CD4-positive, CD25-positive, alpha-beta regulatory T cell (primary cell): ENCODE measurements at regions not wholly inside any gene's neighbourhood (a gene's known extent, or its start where the extent isn't known, plus 50 kb on each side); places are given as distances from the start of the nearest gene placed in this dataset.
"Not testable (repeated sequence)": the region's sequence is repeated elsewhere in the genome, so short reads cannot be mapped to it uniquely, and the experiment has no call there.

ENCODE experiments used
- ATAC-seq, 2 donors: fragments of 150-1000 bp; cut with Tn5 transposase; one replicate each; pipeline ENCODE4 v1.10.0; 2021; ENCODE audit warnings: low read depth in 2 of 2, moderate number of reproducible peaks in 2 of 2, moderate library complexity in 1 of 2
- DNase-seq, 3 donors: peaks; one replicate each; pipeline versions ENCODE4 v3.0.0 to v3.0.0-alpha.2; 2012 to 2022; ENCODE audit warnings: mixed read lengths in 1 of 3
- H3K27ac ChIP-seq: one replicate; pipeline ENCODE4 v1.7.0; 2013; ENCODE audit warnings: mild to moderate bottlenecking, low read length; ENCODE audit not compliant: insufficient read depth, poor library complexity, severe bottlenecking
- H3K27me3 ChIP-seq: one replicate; pipeline ENCODE4 v1.7.0; 2013; ENCODE audit warnings: low read length; ENCODE audit not compliant: control insufficient read depth, insufficient read depth
- H3K36me3 ChIP-seq: one replicate; pipeline ENCODE4 v1.7.0; 2013; ENCODE audit warnings: mild to moderate bottlenecking, low read length, moderate library complexity; ENCODE audit not compliant: control insufficient read depth, insufficient read depth
- H3K4me1 ChIP-seq: 2 replicates; pipeline ENCODE4 v1.7.0; 2013; ENCODE audit warnings: mild to moderate bottlenecking, low read length; ENCODE audit not compliant: insufficient read depth, control insufficient read depth, poor library complexity, severe bottlenecking
- H3K4me3 ChIP-seq: one replicate; pipeline ENCODE4 v1.7.0; 2013; ENCODE audit warnings: low read depth, mild to moderate bottlenecking, low read length, moderate library complexity
- H3K9me3 ChIP-seq, 2 experiments: 1 replicate in 1 of 2; 2 replicates in 1 of 2; pipeline ENCODE4 v1.7.0; 2013; ENCODE audit warnings: low read length in 2 of 2, mild to moderate bottlenecking in 1 of 2, moderate library complexity in 1 of 2; ENCODE audit not compliant: control insufficient read depth in 2 of 2
- H3K27ac Mint-ChIP-seq, 3 donors: one replicate each; pipeline ENCODE4 v1.8.0; 2020 to 2022; ENCODE audit warnings: mild to moderate bottlenecking in 3 of 3, mixed read lengths in 3 of 3, moderate library complexity in 2 of 3
- H3K27me3 Mint-ChIP-seq: one replicate; pipeline ENCODE4 v1.8.0; 2022; ENCODE audit warnings: mild to moderate bottlenecking, mixed read lengths
- H3K36me3 Mint-ChIP-seq: one replicate; pipeline ENCODE4 v1.8.0; 2020; ENCODE audit warnings: mixed read lengths
- H3K4me1 Mint-ChIP-seq, 4 donors: one replicate each; pipeline ENCODE4 v1.8.0; 2020 to 2022; ENCODE audit warnings: mixed read lengths in 4 of 4, mild to moderate bottlenecking in 1 of 4
- H3K4me3 Mint-ChIP-seq, 4 donors: one replicate each; pipeline ENCODE4 v1.8.0; 2020 to 2022; ENCODE audit warnings: mild to moderate bottlenecking in 4 of 4, mixed read lengths in 4 of 4, moderate library complexity in 3 of 4
- H3K9me3 Mint-ChIP-seq, 7 donors: one replicate each; pipeline ENCODE4 v1.8.0; 2020 to 2022; ENCODE audit warnings: mixed read lengths in 7 of 7, mild to moderate bottlenecking in 3 of 7, moderate library complexity in 2 of 7

DNA sequence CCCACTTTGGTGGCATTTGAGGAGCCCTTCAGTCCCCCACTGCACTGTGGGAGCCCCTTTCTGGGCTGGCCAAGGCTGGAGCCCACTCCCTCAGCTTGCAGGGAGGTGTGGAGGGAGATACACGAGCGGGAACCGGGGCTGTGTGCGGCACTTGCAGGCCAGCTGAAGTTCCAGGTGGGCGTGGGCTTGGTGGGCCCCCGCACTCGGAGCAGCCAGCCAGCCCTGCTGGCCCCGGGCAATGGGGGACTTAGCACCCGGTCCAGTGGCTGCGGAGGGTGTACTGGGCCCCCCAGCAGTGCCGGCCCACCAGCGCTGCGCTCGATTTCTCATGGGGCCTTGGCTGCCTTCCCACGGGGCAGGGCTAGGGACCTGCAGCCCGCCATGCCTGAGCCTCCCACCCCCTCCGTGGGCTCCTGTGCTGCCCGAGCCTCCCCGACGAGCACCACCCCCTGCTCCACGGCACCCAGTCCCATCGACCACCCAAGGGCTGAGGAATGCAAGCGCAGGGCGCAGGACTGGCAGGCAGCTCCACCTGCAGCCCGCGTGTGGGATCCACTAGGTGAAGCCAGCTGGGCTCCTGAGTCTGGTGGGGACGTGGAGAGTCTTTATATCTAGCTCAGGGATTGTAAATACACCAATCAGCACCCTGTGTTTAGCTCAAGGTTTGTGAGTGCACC, 379.7 kb downstream of the CGGBP1 start:
- not testable (repeated sequence) for H3K36me3 ChIP-seq, H3K4me3 Mint-ChIP-seq, H3K4me3 ChIP-seq, H3K27me3 Mint-ChIP-seq, ATAC-seq, H3K27ac ChIP-seq, H3K9me3 Mint-ChIP-seq, H3K27me3 ChIP-seq, H3K36me3 Mint-ChIP-seq, H3K4me1 ChIP-seq, H3K27ac Mint-ChIP-seq, H3K9me3 ChIP-seq, H3K4me1 Mint-ChIP-seq, DNase-seq

DNA sequence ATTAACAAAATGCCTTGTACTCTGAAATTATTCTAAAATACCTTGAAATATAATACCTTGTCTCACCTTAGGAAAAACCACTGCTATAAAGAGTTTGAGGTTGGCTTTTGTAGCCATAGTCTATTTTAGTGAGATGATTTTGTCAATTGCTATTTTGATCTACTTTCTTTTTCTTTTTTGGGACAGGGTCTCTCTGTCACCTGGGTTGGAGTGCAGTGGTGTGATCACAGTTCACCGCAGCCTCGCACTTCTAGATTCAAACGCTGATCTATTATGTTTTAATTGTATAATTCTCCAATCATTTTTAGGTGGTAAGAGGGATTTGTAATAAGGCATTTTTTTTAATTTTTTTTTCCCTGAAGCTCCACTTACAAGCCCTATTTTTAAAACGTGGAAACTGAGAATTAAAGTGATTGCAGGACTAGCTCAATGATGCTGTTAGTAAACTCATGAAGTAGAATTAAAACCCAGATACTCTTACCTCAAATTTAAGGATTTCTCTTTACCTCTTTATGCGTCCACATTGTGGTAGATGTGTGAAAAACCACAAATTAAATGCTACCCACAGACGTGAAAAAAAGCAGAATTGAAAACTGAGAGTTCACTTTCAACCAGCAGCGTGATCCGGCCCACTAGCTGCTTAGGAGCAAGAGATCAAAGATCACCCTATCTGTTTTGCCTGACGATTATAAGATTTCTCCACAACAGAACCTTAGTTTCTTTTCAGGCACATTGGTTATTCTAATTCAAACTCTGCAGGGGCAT, 384.2 kb downstream of the CGGBP1 start:
- Mint-ChIP-seq H3K4me3 (no peak overlapping the region), H3K27ac (no peak overlapping the region), H3K4me1 (no peaks in the 10 kb centered on the region), H3K27me3 (no peaks in the 10 kb centered on the region), H3K36me3 (no peaks in the 10 kb centered on the region), H3K9me3 (no peaks in the 10 kb centered on the region)
- H3K27ac ChIP-seq = no peak overlapping the region
- H3K36me3 ChIP-seq = no peaks in the 10 kb centered on the region
- ATAC-seq (no peak), DNase-seq (no peak)
- no peaks in the 10 kb centered on the region for H3K27me3 ChIP-seq
- no peak overlapping the region for H3K4me3 ChIP-seq
- H3K4me1 ChIP-seq = no peaks in the 10 kb centered on the region
- no peaks in the 10 kb centered on the region for H3K9me3 ChIP-seq

DNA sequence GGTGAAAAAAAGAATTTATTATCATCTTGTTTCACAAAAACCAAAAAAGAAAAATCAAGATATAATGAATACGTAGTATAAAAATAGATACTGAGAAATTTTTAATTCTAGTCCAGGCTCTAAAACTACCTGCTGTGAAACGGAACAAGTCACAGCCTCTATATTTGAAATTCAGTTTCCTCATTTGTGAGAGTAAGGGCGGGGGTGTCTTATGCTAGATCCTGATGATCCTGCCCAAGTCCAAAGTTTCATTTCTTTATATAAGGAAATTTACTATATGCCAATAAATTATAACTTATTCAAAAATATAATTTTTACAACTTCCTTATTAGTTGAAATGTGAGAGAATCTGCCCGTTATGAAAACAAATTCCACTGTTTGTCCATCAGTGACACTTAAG, 385.7 kb downstream of the CGGBP1 start:
- H3K9me3 ChIP-seq = no peaks in the 10 kb centered on the region
- no peak overlapping the region for H3K27ac ChIP-seq
- Mint-ChIP-seq H3K36me3 (no peaks in the 10 kb centered on the region), H3K4me1 (no peaks in the 10 kb centered on the region), H3K27me3 (no peaks in the 10 kb centered on the region), H3K9me3 (no peaks in the 10 kb centered on the region), H3K4me3 (no peak overlapping the region), H3K27ac (no peak overlapping the region)
- no peaks in the 10 kb centered on the region for H3K4me1 ChIP-seq
- no peak for DNase-seq
- no peak overlapping the region for H3K4me3 ChIP-seq
- no peaks in the 10 kb centered on the region for H3K27me3 ChIP-seq
- ATAC-seq = no peak
- H3K36me3 ChIP-seq = no peaks in the 10 kb centered on the region

DNA sequence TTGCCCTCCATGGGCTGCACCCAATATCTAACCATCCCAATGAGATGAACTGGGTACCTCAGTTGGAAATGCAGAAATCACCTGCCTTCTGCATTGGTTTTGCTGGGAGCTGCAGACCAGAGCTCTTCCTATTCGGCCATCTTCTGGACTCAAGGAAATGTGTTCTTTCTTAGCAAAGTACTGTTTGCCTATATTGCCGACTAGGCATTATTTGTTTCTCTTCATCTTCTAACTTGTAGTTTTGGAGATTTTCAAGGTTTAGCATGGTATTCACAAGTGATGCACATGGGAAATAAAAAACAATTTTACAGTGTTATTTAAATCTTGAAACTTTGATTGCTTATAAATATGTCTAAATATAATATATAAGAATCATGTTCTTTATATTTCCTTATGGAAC, 377.8 kb upstream of the POU1F1 start:
- Histone ChIP-seq H3K4me3 (no peak overlapping the region), H3K4me1 (no peaks in the 10 kb centered on the region), H3K36me3 (no peaks in the 10 kb centered on the region), H3K9me3 (no peaks in the 10 kb centered on the region), H3K27me3 (no peaks in the 10 kb centered on the region), H3K27ac (no peak overlapping the region)
- Mint-ChIP-seq H3K27ac (no peak overlapping the region), H3K36me3 (no peaks in the 10 kb centered on the region), H3K4me3 (no peak overlapping the region), H3K27me3 (no peaks in the 10 kb centered on the region), H3K9me3 (peaks cover 0 to 3% (median 0%) of the 10 kb centered on the region in 7 donors), H3K4me1 (no peaks in the 10 kb centered on the region)
- ATAC-seq (no peak), DNase-seq (no peak)

DNA sequence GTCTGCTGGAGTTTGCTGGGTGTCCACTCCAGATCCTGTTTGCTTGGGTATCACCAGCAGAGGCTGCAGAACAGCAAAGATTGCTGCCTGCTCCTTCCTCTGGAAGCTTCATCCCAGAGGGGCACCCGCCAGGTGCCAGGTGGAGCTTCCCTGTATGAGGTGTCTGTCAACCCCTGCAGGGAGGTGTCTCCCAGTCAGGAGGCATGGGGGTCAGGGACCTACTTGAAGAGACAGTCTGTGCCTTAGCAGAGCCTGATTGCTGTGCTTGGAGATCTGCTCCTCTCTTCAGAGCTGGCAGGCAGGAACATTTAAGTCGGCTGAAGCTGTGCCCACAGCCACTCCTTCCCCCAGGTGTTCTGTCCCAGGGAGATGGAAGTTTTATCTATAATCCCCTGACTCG, 376.8 kb upstream of the POU1F1 start:
- not testable (repeated sequence) for H3K4me1 ChIP-seq, H3K27me3 ChIP-seq, H3K27ac ChIP-seq, H3K27me3 Mint-ChIP-seq, H3K9me3 Mint-ChIP-seq, H3K27ac Mint-ChIP-seq, H3K4me1 Mint-ChIP-seq, H3K9me3 ChIP-seq, H3K36me3 Mint-ChIP-seq, ATAC-seq, H3K4me3 Mint-ChIP-seq, H3K4me3 ChIP-seq, DNase-seq, H3K36me3 ChIP-seq

DNA sequence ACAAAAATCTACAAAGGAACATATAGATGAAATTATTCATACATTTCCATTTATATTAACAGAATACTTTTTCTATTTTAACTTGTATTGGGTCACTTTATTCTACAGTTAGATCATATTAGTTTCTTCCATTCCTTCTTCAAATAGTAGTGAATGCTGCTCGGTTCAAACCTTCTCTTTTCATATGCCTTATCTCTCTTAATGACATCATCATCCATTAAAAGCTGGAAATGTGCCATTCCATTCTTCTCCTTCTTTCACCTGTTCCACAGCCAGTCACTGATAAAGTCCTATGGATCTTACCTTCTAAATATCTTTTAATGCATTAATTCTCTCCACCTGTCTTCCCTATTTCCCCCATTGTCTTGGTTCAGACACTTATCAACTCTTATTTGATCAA, 358.0 kb upstream of the POU1F1 start:
- ATAC-seq (no peak), DNase-seq (no peak)
- Histone ChIP-seq H3K9me3 (no peaks in the 10 kb centered on the region), H3K27ac (no peak overlapping the region), H3K4me1 (no peaks in the 10 kb centered on the region), H3K27me3 (no peaks in the 10 kb centered on the region), H3K36me3 (no peaks in the 10 kb centered on the region), H3K4me3 (no peak overlapping the region)
- Mint-ChIP-seq H3K27me3 (no peaks in the 10 kb centered on the region), H3K36me3 (no peaks in the 10 kb centered on the region), H3K27ac (no peak overlapping the region), H3K4me3 (no peak overlapping the region), H3K9me3 (peaks cover 1 to 6% (median 2%) of the 10 kb centered on the region in 7 donors), H3K4me1 (no peaks in the 10 kb centered on the region)

DNA sequence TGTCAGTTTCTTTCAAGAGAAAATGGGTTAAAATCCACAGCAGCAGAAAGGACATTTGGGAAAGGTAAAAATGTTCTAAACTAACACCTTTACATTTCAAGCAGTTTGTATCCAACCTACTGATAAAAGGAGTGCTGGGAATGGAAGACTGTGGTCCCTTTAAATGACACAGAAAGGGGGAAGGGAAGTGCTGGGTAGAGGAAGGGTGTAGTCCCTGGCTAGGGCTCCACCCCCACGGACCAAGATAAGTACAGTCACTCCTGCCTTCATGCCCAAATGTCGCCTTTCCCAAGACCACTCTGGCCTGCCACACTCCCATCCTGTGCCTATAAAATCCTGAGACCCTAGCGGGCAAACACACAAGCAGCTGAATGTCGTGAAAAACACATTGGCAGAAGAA, 350.9 kb upstream of the POU1F1 start:
- no peaks in the 10 kb centered on the region for H3K27me3 Mint-ChIP-seq
- DNase-seq (no peak), ATAC-seq (no peak)
- Histone ChIP-seq H3K27ac (no peak overlapping the region), H3K4me3 (no peak overlapping the region), H3K27me3 (no peaks in the 10 kb centered on the region), H3K36me3 (no peaks in the 10 kb centered on the region), H3K9me3 (no peaks in the 10 kb centered on the region), H3K4me1 (no peaks in the 10 kb centered on the region)
- no peaks in the 10 kb centered on the region for H3K4me1 Mint-ChIP-seq
- H3K36me3 Mint-ChIP-seq = no peaks in the 10 kb centered on the region
- peaks cover 0 to 9% (median 3%) of the 10 kb centered on the region in 7 donors for H3K9me3 Mint-ChIP-seq
- H3K27ac Mint-ChIP-seq = peak overlapping the region in 1 of 3 donors; percentile 63
- no peak overlapping the region for H3K4me3 Mint-ChIP-seq

DNA sequence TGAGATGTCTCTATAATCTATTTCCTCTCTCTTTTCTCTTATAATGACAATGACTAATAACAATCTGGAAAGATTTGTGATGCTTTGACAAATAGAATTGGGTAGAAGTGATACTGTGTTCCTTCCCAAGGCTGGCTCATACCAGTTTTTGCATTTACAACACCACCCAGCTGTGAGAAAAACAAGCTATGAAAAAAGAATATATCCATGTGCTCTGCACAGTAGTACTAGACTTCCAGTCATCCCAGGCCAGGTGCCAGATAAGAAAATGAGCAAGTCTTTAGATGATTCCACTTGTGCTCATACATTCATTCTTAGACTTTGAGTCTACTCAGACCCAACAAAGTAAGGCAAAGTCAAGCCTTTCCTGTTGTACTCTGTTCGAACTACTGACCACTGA, 350.2 kb upstream of the POU1F1 start:
- no peaks in the 10 kb centered on the region for H3K4me1 Mint-ChIP-seq
- no peaks in the 10 kb centered on the region for H3K36me3 Mint-ChIP-seq

More for the DNA sequence above, 350.2 kb upstream of the POU1F1 start:
- Histone ChIP-seq H3K27me3 (no peaks in the 10 kb centered on the region), H3K4me1 (no peaks in the 10 kb centered on the region), H3K36me3 (no peaks in the 10 kb centered on the region), H3K9me3 (no peaks in the 10 kb centered on the region), H3K27ac (no peak overlapping the region), H3K4me3 (no peak overlapping the region)
- Mint-ChIP-seq H3K4me3 (no peak overlapping the region), H3K9me3 (peaks cover 0 to 8% (median 3%) of the 10 kb centered on the region in 7 donors), H3K27me3 (no peaks in the 10 kb centered on the region), H3K27ac (no peak overlapping the region)
- DNase-seq (no peak), ATAC-seq (no peak)
